ENCODE measurements at regions not wholly inside any gene's neighbourhood (a gene's known extent, or its start where the extent isn't known, plus 50 kb on each side); places are given as distances from the start of the nearest gene placed in this dataset.
A peak's percentile ranks its signal among the peaks of the same experiment; 100 is the strongest.
"Not testable (repeated sequence)": the region's sequence is repeated elsewhere in the genome, so short reads cannot be mapped to it uniquely, and the experiment has no call there.

GRCh38 chr1:223992456-223993246, 121.3 kb upstream of the FBXO28 start:
- DNase-seq (ENCODE audit: low read depth in 2 of 3, low spot score in 1 of 3): peak; percentile 99 to 100 (median 100)

GRCh38 chr1:223991297-223991857, 122.5 kb upstream of the FBXO28 start:
- not testable (repeated sequence) for DNase-seq (ENCODE audit: low read depth in 2 of 3, low spot score in 1 of 3)

GRCh38 chr1:223961985-223962384, 116.2 kb upstream of the TP53BP2 start:
- DNase-seq (ENCODE audit: low read depth in 2 of 3, low spot score in 1 of 3): not testable (repeated sequence)

GRCh38 chr1:223952801-223953200, 107.1 kb upstream of the TP53BP2 start:
- DNase-seq (ENCODE audit: low read depth in 2 of 3, low spot score in 1 of 3): not testable (repeated sequence)

- not testable (repeated sequence) for DNase-seq (ENCODE audit: low read depth in 2 of 3, low spot score in 1 of 3)
Observed at GRCh38 chr1:223951551-223951950, 105.8 kb upstream of the TP53BP2 start.

GRCh38 chr1:223949944-223950343, 104.2 kb upstream of the TP53BP2 start:
- not testable (repeated sequence) for DNase-seq (ENCODE audit: low read depth in 2 of 3, low spot score in 1 of 3)

GRCh38 chr1:223948041-223948440, 102.3 kb upstream of the TP53BP2 start:
- not testable (repeated sequence) for DNase-seq (ENCODE audit: low read depth in 2 of 3, low spot score in 1 of 3)

GRCh38 chr1:223936592-223936991, 90.8 kb upstream of the TP53BP2 start:
- DNase-seq (ENCODE audit: low read depth in 2 of 3, low spot score in 1 of 3): not testable (repeated sequence)

GRCh38 chr1:223931476-223931875, 85.7 kb upstream of the TP53BP2 start:
- DNase-seq (ENCODE audit: low read depth in 2 of 3, low spot score in 1 of 3): not testable (repeated sequence)

- DNase-seq (ENCODE audit: low read depth in 2 of 3, low spot score in 1 of 3): not testable (repeated sequence)
Observed at GRCh38 chr1:223920805-223921204, 75.1 kb upstream of the TP53BP2 start.

GRCh38 chr1:223915476-223915875, 69.7 kb upstream of the TP53BP2 start:
- not testable (repeated sequence) for DNase-seq (ENCODE audit: low read depth in 2 of 3, low spot score in 1 of 3)

- DNase-seq (ENCODE audit: low read depth in 2 of 3, low spot score in 1 of 3): not testable (repeated sequence)
Observed at GRCh38 chr1:223913715-223914114, 68.0 kb upstream of the TP53BP2 start.

GRCh38 chr1:223907943-223908587, 62.3 kb upstream of the TP53BP2 start:
- DNase-seq (ENCODE audit: low read depth in 2 of 3, low spot score in 1 of 3): not testable (repeated sequence)

GRCh38 chr1:223903221-223903620, 57.5 kb upstream of the TP53BP2 start:
- DNase-seq (ENCODE audit: low read depth in 2 of 3, low spot score in 1 of 3): not testable (repeated sequence)

GRCh38 chr1:223899775-223900174, 54.0 kb upstream of the TP53BP2 start:
- DNase-seq (ENCODE audit: low read depth in 2 of 3, low spot score in 1 of 3): not testable (repeated sequence)

GRCh38 chr1:223897097-223897496, 51.4 kb upstream of the TP53BP2 start:
- not testable (repeated sequence) for DNase-seq (ENCODE audit: low read depth in 2 of 3, low spot score in 1 of 3)

GRCh38 chr1:223895950-223896349, 50.2 kb upstream of the TP53BP2 start:
- not testable (repeated sequence) for DNase-seq (ENCODE audit: low read depth in 2 of 3, low spot score in 1 of 3)

All from stimulated activated CD4-positive, alpha-beta T cell treated with anti-CD3 and anti-CD28 coated beads, Interleukin-12 subunit alpha, Interleukin-12 subunit beta, amount 100 ng/mL, for 48 hours (primary cell).